ENCODE measurements at regions not wholly inside any gene's neighbourhood (a gene's known extent, or its start where the extent isn't known, plus 50 kb on each side); places are given as distances from the start of the nearest gene placed in this dataset.
A peak's percentile ranks its signal among the peaks of the same experiment; 100 is the strongest.
"Not testable (repeated sequence)": the region's sequence is repeated elsewhere in the genome, so short reads cannot be mapped to it uniquely, and the experiment has no call there.

DNA sequence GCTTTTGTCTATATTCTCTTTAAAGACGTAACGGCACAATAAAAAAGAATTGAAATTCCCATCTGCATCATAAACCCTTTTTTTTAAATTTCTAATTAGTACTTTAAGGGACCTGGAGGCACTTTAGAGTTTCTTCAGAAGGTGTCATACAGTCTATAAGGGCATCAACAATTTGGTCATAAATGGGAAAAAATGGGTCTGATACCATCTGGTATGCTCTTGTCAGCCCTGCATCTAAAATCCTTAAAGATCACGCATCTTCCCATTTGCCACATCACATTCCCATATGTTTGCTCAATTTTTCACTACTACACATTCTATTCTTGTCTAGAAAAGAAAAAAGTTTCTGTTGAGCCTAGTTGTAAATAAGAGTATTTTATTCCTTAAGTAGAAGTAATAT lies 53.8 kb downstream of the COX7C start:
- no peak for DNase-seq (ENCODE audit: extremely low read depth in 1 of 11, low read depth in 9 of 11, low spot score in 4 of 11)

GRCh38 chr5:86674069-86674468 lies 56.3 kb downstream of the COX7C start:
- no peak for DNase-seq (ENCODE audit: extremely low read depth in 1 of 11, low read depth in 9 of 11, low spot score in 4 of 11)

GRCh38 chr5:86675311-86675710 lies 57.6 kb downstream of the COX7C start:
- no peak for DNase-seq (ENCODE audit: extremely low read depth in 1 of 11, low read depth in 9 of 11, low spot score in 4 of 11)

GRCh38 chr5:86679529-86679928 lies 61.8 kb downstream of the COX7C start:
- DNase-seq (ENCODE audit: extremely low read depth in 1 of 11, low read depth in 9 of 11, low spot score in 4 of 11): peak; percentile 18 to 45 (median 32)

GRCh38 chr5:86679949-86680348 lies 62.2 kb downstream of the COX7C start:
- no peak for DNase-seq (ENCODE audit: extremely low read depth in 1 of 11, low read depth in 9 of 11, low spot score in 4 of 11)

- DNase-seq (ENCODE audit: extremely low read depth in 1 of 11, low read depth in 9 of 11, low spot score in 4 of 11): no peak
Measured at GRCh38 chr5:86684222-86684621, 66.5 kb downstream of the COX7C start.

GRCh38 chr5:86686046-86686445 lies 68.3 kb downstream of the COX7C start:
- DNase-seq (ENCODE audit: extremely low read depth in 1 of 11, low read depth in 9 of 11, low spot score in 4 of 11): no peak

GRCh38 chr5:86688406-86688805 lies 70.7 kb downstream of the COX7C start:
- peak in 3 of 11 donors; percentile 2 to 25 (median 7) for DNase-seq (ENCODE audit: extremely low read depth in 1 of 11, low read depth in 9 of 11, low spot score in 4 of 11)

- no peak for DNase-seq (ENCODE audit: extremely low read depth in 1 of 11, low read depth in 9 of 11, low spot score in 4 of 11)
Measured at GRCh38 chr5:86689103-86689729, 71.5 kb downstream of the COX7C start.

DNA sequence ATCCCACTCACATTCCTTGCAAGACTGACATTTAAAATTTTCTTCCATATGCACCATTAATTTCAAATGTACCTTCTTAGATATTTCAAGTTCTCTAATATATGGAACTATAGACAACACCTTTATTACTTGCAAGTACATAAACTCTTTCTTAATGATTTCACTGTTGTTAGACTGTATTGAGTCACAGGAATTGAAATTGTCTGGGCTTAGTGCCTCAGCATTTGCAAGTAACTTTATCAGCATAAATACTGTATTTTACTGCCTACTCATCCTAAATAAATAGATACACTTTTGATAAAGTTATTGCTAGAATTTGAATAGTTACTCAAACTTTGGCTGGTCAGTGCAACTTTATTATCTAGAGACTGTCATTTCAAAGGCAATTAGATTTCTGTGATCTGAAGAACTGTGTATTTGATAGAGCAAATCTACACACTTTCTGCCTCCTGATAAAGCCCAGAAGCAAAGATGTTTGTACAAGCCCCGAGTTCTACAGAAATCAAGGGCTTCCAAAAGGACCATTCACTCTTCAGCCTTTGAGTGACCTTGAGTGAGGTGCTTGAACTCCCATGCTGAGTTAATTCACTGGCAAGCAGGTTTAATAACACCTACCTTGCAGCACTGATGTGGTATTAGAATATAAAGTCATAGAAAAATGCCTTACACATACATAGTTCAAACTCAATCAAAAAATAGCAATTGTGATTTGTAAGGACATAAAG lies 91.6 kb downstream of the COX7C start:
- DNase-seq (ENCODE audit: extremely low read depth in 1 of 11, low read depth in 9 of 11, low spot score in 4 of 11): no peak

- peak in 1 of 11 donors; percentile 1 for DNase-seq (ENCODE audit: extremely low read depth in 1 of 11, low read depth in 9 of 11, low spot score in 4 of 11)
Measured at GRCh38 chr5:86716121-86716520, 98.4 kb downstream of the COX7C start.

- DNase-seq (ENCODE audit: extremely low read depth in 1 of 11, low read depth in 9 of 11, low spot score in 4 of 11): not testable (repeated sequence)
Measured at GRCh38 chr5:86731319-86732117, 113.8 kb downstream of the COX7C start.

DNA sequence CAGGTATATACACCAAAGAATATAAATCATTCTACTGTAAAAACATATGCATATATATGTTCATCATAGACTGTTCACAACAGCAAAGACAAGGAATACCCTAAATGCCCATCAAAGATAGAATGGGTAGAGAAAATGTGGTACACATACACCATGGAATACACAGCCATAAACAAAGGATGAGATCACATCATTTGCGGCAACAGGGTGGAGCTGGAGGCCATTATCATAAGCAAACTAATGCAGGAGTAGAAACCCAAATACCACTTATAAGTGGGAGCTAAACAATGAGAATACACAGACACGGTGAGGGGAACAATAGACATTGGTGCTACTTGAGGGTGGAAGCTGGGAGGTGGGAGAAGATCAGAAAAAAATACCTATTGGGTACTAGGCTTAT lies 117.6 kb downstream of the COX7C start:
- no peak for DNase-seq (ENCODE audit: extremely low read depth in 1 of 11, low read depth in 9 of 11, low spot score in 4 of 11)

- DNase-seq (ENCODE audit: extremely low read depth in 1 of 11, low read depth in 9 of 11, low spot score in 4 of 11): no peak
Measured at GRCh38 chr5:86737579-86737978, 119.8 kb downstream of the COX7C start.

DNA sequence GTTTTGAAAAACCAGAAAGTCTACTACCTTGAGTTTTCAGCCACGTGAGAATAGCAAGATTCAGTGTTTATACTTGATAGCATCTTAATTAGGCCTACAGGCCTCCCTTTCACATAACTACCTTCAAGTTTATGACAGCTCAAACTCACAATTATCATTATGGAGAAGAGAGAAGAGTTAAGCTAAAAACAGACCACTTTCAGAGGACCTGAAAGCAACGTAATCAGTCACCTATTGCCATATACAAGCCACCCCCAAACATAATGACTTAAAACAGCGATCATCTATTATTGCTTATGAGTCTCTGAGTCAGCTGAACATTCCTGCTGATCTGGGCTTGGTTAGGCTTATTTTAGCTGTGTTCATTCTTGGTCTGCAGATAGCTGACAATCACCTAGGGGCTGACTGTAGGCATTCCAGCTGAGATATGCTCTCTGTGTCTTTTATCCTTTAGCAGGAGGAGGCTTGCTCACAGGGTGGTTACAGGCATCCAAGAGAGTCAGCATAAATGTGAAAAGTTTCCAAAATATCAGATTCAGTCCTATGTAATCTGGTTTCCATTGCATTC lies 130.9 kb downstream of the COX7C start:
- DNase-seq (ENCODE audit: extremely low read depth in 1 of 11, low read depth in 9 of 11, low spot score in 4 of 11): no peak

DNA sequence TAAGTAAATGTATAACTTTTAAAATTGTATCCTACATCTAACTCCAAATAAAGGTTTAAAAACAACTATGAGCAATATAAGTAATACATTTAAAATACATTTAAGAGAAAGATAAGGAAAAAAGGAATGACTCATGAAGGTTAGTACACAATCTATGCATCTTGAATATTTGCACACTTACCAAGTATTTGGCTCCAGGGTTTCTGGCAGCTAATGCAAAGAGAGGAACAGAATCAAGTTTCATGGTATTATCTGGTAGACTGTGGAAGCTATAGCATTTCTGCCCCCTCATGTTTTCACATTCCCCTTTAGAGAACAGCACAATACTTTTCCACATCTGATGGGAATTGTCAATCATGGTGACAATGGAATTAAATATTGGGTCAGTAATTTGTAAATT lies 132.1 kb downstream of the COX7C start:
- no peak for DNase-seq (ENCODE audit: extremely low read depth in 1 of 11, low read depth in 9 of 11, low spot score in 4 of 11)

GRCh38 chr5:86756839-86757238 lies 139.1 kb downstream of the COX7C start:
- no peak for DNase-seq (ENCODE audit: extremely low read depth in 1 of 11, low read depth in 9 of 11, low spot score in 4 of 11)

DNA sequence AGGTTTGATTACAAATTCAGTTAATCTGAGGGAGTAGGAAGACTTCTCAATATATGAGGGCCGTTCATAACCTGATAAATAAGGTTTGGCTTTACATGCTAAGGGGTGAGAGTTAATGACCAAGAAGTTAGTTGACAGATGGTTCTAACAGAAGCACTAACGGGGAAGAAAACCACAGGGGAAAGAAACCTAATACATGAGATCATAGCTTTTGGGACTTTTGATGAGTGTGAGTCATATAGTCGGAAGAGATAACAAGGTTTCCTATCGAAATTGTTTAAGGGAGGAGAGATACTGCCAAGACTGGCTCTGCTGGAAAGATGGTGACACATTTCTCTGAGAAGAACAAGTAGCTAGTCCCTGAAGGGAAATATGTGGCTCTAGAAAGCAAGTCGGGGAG lies 140.1 kb downstream of the COX7C start:
- DNase-seq (ENCODE audit: extremely low read depth in 1 of 11, low read depth in 9 of 11, low spot score in 4 of 11): no peak

GRCh38 chr5:86760661-86761060 lies 142.9 kb downstream of the COX7C start:
- no peak for DNase-seq (ENCODE audit: extremely low read depth in 1 of 11, low read depth in 9 of 11, low spot score in 4 of 11)

DNA sequence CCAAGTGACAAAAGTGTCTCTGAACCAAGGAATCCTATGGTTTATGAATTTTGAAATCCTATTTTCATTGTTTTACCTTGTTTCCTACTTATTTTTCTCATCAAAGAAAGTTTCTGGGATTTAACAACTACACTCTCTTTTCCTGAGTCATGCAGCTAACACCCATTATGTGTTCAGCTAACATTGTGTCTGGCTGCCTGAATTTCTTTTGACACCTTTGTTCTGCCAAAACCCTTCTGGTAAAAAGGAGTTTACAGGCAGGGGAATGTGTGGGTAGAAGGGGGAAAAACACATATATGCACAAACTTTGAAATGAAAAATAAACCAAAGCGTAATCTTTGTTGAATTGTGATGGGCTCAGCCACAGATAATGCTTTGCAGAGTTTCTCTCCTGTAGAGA lies 146.2 kb downstream of the COX7C start:
- DNase-seq (ENCODE audit: extremely low read depth in 1 of 11, low read depth in 9 of 11, low spot score in 4 of 11): no peak
